ENCODE measurements at regions not wholly inside any gene's neighbourhood (a gene's known extent, or its start where the extent isn't known, plus 50 kb on each side); places are given as distances from the start of the nearest gene placed in this dataset.

DNA sequence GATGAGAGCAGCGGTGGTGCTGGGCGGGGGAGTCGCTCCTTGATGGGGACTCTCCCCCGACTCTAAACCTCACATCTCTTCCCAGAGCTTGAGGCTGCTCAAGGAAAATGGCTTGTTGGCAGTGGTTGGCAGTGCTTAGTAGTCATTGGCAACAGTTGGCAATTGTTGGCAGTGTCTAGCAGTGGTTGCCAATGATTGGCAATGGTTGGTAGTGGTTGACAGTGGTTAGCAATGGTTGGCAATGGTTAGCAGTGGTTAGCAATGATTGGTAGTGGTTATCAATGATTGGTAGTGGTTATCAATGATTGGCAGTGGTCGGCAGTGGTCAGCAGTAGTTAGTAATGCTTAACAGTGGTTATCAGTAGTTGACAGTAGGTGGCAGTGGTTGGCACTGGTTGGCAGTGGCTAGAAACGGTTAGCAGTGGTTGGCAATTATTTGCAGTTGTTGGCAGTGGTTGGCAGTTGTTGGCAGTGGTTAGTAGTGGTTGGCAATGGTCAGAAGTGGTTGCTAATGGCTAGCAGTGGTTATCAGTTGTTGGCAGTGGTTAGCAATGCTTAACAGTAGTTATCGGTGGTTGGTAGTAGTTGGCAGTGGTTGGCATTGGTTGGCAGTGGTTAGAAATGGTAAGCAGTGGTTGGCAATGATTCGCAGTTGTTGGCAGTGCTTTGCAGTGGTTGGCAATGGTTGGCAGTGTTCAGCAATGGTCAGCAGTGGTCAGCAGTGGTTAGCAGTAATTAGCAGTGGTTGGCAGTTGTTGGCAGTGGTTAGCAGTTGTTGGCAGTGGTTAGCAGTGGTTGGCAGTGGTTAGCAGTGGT lies 85.4 kb upstream of the OTOS start:
- Histone ChIP-seq H3K4me3 (ENCODE audit: low read length in 2 of 2) (no peak overlapping the region), H3K9ac (ENCODE audit: low read depth in 1 of 2, low read length in 2 of 2) (no peak overlapping the region)

DNA sequence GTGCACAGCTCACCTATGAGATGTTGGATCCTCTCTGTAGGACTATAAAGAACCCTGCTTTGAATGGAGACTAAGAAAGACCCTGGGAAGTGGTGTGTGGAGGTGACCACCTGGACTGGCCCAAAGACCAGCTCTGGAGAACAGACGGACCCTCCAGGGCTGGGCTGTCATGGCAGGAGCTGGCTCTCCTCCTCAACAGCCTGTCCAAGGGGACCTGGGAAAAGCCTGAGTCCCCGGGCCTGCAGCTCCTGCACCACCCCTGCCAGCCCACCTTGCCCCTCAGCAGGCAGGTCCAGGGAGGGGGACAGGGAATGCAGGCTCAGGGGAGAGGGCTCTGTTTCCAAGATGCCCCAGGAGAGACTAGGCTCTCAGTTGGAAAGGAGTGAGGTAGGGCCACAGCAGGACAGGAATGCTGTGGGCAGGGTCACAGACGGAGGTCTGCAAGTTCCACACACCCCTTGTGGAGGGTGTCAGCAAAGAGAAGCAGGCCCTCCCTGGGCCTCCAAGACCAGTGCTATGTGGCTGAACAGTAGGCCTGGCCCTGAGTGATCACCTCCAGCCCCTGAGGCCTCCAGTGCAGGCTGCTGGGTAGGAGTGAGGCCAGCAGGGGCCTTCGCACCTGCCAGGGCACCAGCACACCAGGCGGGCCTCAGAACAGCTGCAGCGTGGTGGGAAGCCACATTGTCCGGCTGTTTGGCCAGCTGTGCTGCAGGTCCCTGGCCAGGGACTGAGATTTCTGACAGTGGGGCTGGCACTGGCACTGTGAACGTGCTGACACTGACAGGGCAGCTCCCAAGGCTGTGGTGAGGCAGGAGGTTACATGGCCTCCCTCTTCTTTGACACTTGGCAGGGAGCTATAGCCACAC lies 86.4 kb upstream of the OTOS start:
- Histone ChIP-seq H3K27ac (ENCODE audit: low read depth in 2 of 2, low read length in 2 of 2) (no peak overlapping the region), H3K4me1 (ENCODE audit: control insufficient read depth in 2 of 2, insufficient read depth in 2 of 2, low read length in 2 of 2) (no peaks in the 10 kb centered on the region), H3K27me3 (ENCODE audit: control insufficient read depth in 2 of 2, insufficient read depth in 2 of 2, low read length in 2 of 2) (no peaks in the 10 kb centered on the region), H3K36me3 (ENCODE audit: control insufficient read depth in 2 of 2, insufficient read depth in 2 of 2, low read length in 2 of 2) (no peaks in the 10 kb centered on the region), H3K9ac (ENCODE audit: low read depth in 1 of 2, low read length in 2 of 2) (no peak overlapping the region), H3K9me3 (ENCODE audit: control insufficient read depth in 2 of 2, low read length in 2 of 2) (peaks cover 0 to 2% of the 10 kb centered on the region in 2 donors), H3K4me3 (ENCODE audit: low read length in 2 of 2) (no peak overlapping the region)

More for the DNA sequence above, 85.4 kb upstream of the OTOS start:
- no peaks in the 10 kb centered on the region for H3K4me1 ChIP-seq (ENCODE audit: control insufficient read depth in 2 of 2, insufficient read depth in 2 of 2, low read length in 2 of 2)
- peaks cover 0 to 2% of the 10 kb centered on the region in 2 donors for H3K9me3 ChIP-seq (ENCODE audit: control insufficient read depth in 2 of 2, low read length in 2 of 2)
- no peak overlapping the region for H3K27ac ChIP-seq (ENCODE audit: low read depth in 2 of 2, low read length in 2 of 2)
- no peaks in the 10 kb centered on the region for H3K27me3 ChIP-seq (ENCODE audit: control insufficient read depth in 2 of 2, insufficient read depth in 2 of 2, low read length in 2 of 2)
- H3K36me3 ChIP-seq (ENCODE audit: control insufficient read depth in 2 of 2, insufficient read depth in 2 of 2, low read length in 2 of 2), result no peaks in the 10 kb centered on the region

DNA sequence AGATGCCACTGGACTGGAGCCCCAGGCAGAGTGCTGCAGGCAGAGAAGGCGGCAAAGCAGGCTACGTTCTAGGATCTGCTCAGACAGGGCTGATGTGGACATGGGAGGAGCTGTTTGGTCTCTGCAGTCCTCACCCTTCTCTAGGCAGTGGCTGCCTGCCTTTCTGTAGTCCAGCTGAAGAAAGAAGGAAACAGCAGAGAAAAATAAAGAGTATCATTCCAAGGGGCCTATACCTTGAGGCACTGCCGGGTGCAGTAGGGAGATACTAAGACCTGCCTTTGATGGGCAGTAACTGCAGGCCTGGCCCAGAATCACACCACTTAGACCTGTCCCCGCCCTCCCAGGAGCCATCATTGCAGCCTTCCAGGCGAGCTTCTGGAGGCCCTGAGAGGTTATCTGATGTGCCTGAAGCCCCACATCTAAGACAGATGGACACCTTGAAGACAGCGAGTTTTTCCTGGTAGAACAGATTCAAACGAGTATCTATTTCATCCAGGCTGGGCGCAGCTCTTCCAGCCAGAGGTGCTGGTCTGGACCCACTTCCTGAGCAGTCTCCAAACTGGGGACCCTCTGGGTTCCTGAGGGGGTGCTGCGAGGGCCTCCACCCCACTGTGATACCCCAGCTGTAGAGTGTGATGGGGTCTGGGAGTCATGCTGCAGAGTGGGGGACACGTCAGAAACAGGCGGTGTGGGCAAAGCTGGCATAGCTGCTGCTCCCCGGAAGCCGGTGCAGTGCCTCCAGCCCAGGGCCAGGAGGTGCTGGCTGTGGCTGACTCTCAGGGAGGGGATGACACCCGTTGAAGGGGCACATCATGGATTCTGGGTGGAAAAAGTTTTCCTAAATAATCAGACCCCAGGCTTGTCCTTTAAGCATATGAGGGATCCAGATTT lies 87.3 kb upstream of the OTOS start:
- no peaks in the 10 kb centered on the region for H3K36me3 ChIP-seq (ENCODE audit: control insufficient read depth in 2 of 2, insufficient read depth in 2 of 2, low read length in 2 of 2)
- no peak overlapping the region for H3K9ac ChIP-seq (ENCODE audit: low read depth in 1 of 2, low read length in 2 of 2)
- H3K27ac ChIP-seq (ENCODE audit: low read depth in 2 of 2, low read length in 2 of 2), result no peak overlapping the region
- peaks cover 0 to 2% of the 10 kb centered on the region in 2 donors for H3K9me3 ChIP-seq (ENCODE audit: control insufficient read depth in 2 of 2, low read length in 2 of 2)
- H3K4me1 ChIP-seq (ENCODE audit: control insufficient read depth in 2 of 2, insufficient read depth in 2 of 2, low read length in 2 of 2), result no peaks in the 10 kb centered on the region
- H3K27me3 ChIP-seq (ENCODE audit: control insufficient read depth in 2 of 2, insufficient read depth in 2 of 2, low read length in 2 of 2), result no peaks in the 10 kb centered on the region
- H3K4me3 ChIP-seq (ENCODE audit: low read length in 2 of 2), result no peak overlapping the region

DNA sequence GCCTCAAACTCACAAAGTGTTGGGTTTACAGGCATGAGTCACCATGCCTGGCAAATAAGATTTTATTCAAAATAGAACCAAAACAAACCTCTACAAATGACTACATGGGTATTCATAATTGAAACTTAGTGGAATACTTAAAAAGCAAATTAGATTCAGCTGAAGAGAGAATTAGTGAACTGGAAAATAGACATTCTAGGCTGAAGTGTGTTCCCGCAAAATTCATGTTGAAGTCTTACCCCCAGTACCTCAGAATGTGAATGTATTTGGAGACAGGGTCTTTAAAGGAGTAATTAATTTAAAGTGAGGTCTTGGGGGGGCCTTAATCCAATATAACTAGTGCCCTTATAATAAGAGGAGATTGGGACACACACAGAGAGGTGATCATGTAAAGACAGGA lies 88.5 kb upstream of the OTOS start:
- Histone ChIP-seq H3K36me3 (ENCODE audit: control insufficient read depth in 2 of 2, insufficient read depth in 2 of 2, low read length in 2 of 2) (no peaks in the 10 kb centered on the region), H3K9ac (ENCODE audit: low read depth in 1 of 2, low read length in 2 of 2) (no peak overlapping the region), H3K27me3 (ENCODE audit: control insufficient read depth in 2 of 2, insufficient read depth in 2 of 2, low read length in 2 of 2) (no peaks in the 10 kb centered on the region), H3K27ac (ENCODE audit: low read depth in 2 of 2, low read length in 2 of 2) (no peak overlapping the region), H3K9me3 (ENCODE audit: control insufficient read depth in 2 of 2, low read length in 2 of 2) (peaks cover 0 to 2% of the 10 kb centered on the region in 2 donors), H3K4me3 (ENCODE audit: low read length in 2 of 2) (no peak overlapping the region), H3K4me1 (ENCODE audit: control insufficient read depth in 2 of 2, insufficient read depth in 2 of 2, low read length in 2 of 2) (no peaks in the 10 kb centered on the region)

DNA sequence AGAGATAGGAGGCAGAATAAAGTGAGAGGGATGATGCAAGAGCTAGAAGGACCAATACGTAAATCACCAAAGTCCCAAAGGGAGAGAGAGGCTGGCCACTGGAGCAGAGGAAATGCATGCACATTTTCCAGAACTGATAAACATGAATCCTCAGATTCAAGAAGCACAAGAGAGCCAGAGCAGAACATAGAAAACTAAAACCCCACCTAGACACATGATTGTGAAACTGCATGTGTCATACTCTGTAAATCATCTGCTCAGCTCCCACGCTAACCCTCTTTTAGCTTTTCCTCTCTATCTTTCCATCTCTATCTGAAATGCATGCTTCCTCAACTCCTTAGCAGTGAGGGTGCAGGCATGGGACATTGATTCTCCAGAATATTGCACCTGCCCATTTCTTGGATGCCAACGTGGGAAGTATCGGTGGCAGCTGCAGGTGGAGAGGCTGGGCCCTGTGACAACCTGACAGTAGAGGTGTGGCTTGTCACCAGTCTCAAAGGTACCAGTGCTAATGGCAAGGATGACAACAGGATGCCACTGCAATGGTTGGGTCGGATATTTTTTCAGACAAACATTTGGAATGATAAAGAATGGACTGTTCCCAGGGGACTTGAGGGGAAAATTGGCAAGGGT lies 89.3 kb upstream of the OTOS start:
- H3K9ac ChIP-seq (ENCODE audit: low read depth in 1 of 2, low read length in 2 of 2), result no peak overlapping the region
- H3K36me3 ChIP-seq (ENCODE audit: control insufficient read depth in 2 of 2, insufficient read depth in 2 of 2, low read length in 2 of 2), result no peaks in the 10 kb centered on the region
- no peak overlapping the region for H3K4me3 ChIP-seq (ENCODE audit: low read length in 2 of 2)

DNA sequence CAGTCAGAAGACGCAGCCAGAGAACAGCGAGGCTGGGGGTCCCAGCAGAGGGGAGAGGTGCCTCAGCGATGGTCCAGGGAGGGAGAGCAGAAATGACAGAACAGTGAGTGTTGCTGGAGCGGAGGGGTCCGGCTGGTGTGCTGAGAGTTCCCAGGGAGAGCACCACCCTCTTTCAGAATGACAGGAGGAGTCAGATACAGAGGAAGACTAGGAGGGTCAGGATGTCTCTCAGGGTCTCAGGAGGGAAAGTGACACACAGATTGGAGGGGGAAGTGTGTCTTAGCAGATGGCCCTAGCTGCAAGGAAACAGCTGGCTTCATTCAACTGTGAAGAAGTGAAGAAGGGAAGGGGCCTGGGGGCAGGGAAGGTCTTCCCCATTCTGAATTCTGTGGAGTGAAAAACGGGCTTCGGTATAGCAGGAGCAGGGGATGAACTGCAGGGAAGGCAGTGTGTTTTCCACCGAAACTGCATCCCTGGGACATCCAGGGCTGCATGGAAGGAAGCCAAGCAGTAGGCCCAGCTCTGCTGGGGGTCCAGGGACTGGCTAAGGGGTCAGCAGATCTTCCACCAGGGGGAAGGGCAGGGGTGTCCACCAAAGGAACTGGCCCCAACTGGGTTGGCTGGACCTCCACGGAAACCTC lies 90.0 kb upstream of the OTOS start:
- no peak overlapping the region for H3K27ac ChIP-seq (ENCODE audit: low read depth in 2 of 2, low read length in 2 of 2)
- H3K9me3 ChIP-seq (ENCODE audit: control insufficient read depth in 2 of 2, low read length in 2 of 2), result peaks cover 0 to 2% of the 10 kb centered on the region in 2 donors
- no peak overlapping the region for H3K4me3 ChIP-seq (ENCODE audit: low read length in 2 of 2)
- no peaks in the 10 kb centered on the region for H3K36me3 ChIP-seq (ENCODE audit: control insufficient read depth in 2 of 2, insufficient read depth in 2 of 2, low read length in 2 of 2)
- H3K4me1 ChIP-seq (ENCODE audit: control insufficient read depth in 2 of 2, insufficient read depth in 2 of 2, low read length in 2 of 2), result no peaks in the 10 kb centered on the region
- H3K9ac ChIP-seq (ENCODE audit: low read depth in 1 of 2, low read length in 2 of 2), result no peak overlapping the region
- no peaks in the 10 kb centered on the region for H3K27me3 ChIP-seq (ENCODE audit: control insufficient read depth in 2 of 2, insufficient read depth in 2 of 2, low read length in 2 of 2)

More for the DNA sequence above, 89.3 kb upstream of the OTOS start:
- Histone ChIP-seq H3K27ac (ENCODE audit: low read depth in 2 of 2, low read length in 2 of 2) (no peak overlapping the region), H3K27me3 (ENCODE audit: control insufficient read depth in 2 of 2, insufficient read depth in 2 of 2, low read length in 2 of 2) (no peaks in the 10 kb centered on the region), H3K4me1 (ENCODE audit: control insufficient read depth in 2 of 2, insufficient read depth in 2 of 2, low read length in 2 of 2) (no peaks in the 10 kb centered on the region), H3K9me3 (ENCODE audit: control insufficient read depth in 2 of 2, low read length in 2 of 2) (peaks cover 0 to 2% of the 10 kb centered on the region in 2 donors)

DNA sequence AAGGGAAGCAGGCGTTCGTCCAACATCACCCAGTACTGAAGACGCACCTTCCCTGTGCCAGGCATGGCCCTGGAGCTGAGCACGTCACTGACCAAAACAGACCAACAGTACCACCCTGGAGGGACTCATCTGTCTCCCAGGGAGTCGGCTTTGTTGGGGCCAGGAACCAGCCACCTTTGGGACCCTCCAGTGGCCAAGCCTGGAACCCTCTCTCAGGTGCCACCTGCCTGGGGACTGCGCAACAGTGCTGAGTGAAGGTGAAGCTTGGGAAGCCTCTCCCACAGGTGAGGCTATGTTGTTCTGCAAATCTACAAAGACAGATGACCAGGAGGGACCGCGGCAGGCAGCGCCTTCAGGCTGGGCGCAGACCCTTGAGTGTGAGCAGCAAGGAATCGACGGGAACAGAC lies 91.4 kb upstream of the OTOS start:
- Histone ChIP-seq H3K27me3 (ENCODE audit: control insufficient read depth in 2 of 2, insufficient read depth in 2 of 2, low read length in 2 of 2) (no peaks in the 10 kb centered on the region), H3K36me3 (ENCODE audit: control insufficient read depth in 2 of 2, insufficient read depth in 2 of 2, low read length in 2 of 2) (no peaks in the 10 kb centered on the region), H3K27ac (ENCODE audit: low read depth in 2 of 2, low read length in 2 of 2) (no peak overlapping the region), H3K4me3 (ENCODE audit: low read length in 2 of 2) (no peak overlapping the region), H3K4me1 (ENCODE audit: control insufficient read depth in 2 of 2, insufficient read depth in 2 of 2, low read length in 2 of 2) (no peaks in the 10 kb centered on the region), H3K9me3 (ENCODE audit: control insufficient read depth in 2 of 2, low read length in 2 of 2) (peaks cover 0 to 2% of the 10 kb centered on the region in 2 donors), H3K9ac (ENCODE audit: low read depth in 1 of 2, low read length in 2 of 2) (no peak overlapping the region)

DNA sequence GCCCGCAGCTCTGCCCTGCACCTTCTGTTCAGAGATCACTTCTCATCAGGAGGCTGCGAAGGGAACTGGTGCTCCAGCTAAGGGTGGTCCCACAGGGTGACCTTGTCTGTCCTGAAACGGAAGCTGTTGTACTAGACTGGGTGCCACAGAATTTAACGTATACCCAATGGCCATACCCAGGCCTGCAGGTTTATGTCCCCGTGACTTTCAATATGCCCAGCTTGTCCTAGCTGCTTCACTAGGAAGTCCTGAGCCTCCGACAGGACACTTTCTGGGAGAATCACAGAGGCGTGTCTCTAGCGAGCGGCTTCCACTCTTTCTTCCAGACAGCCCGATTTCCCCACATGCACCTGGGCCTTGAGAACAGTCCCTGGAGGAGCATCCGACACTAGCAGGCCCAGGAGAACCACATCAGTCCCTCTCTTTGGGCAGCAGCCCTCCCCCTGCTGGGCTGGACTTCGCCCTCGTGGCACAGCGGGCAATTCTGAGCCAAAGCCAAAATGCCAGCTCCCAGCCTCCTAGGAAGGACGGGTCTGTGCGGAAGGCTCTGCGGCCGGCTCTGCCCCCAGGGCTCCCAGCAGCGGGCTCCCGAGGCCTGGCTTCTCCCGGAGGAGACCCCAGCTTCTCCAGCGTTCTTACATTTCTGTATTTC lies 91.9 kb upstream of the OTOS start:
- Histone ChIP-seq H3K36me3 (ENCODE audit: control insufficient read depth in 2 of 2, insufficient read depth in 2 of 2, low read length in 2 of 2) (no peaks in the 10 kb centered on the region), H3K9ac (ENCODE audit: low read depth in 1 of 2, low read length in 2 of 2) (no peak overlapping the region), H3K27me3 (ENCODE audit: control insufficient read depth in 2 of 2, insufficient read depth in 2 of 2, low read length in 2 of 2) (no peaks in the 10 kb centered on the region), H3K9me3 (ENCODE audit: control insufficient read depth in 2 of 2, low read length in 2 of 2) (peaks cover 0 to 2% of the 10 kb centered on the region in 2 donors), H3K4me3 (ENCODE audit: low read length in 2 of 2) (no peak overlapping the region), H3K4me1 (ENCODE audit: control insufficient read depth in 2 of 2, insufficient read depth in 2 of 2, low read length in 2 of 2) (no peaks in the 10 kb centered on the region), H3K27ac (ENCODE audit: low read depth in 2 of 2, low read length in 2 of 2) (no peak overlapping the region)

All from mucosa of rectum (tissue), 2 donors.